ENCODE measurements at regions not wholly inside any gene's neighbourhood (a gene's known extent, or its start where the extent isn't known, plus 50 kb on each side); places are given as distances from the start of the nearest gene placed in this dataset.

GRCh38 chr10:94186722-94187121 lies 176.0 kb downstream of the NOC3L start:
- H3K27me3 ChIP-seq (replicated peaks; ENCODE audit: insufficient read depth, low read length), result no peaks in the 10 kb centered on the region
- H3K79me2 ChIP-seq (ENCODE audit: low read length), result no peaks in the 10 kb centered on the region
- no peaks in the 10 kb centered on the region for H3F3A ChIP-seq (ENCODE audit: insufficient read depth, low read length)
- H3K36me3 ChIP-seq (replicated peaks; ENCODE audit: insufficient read depth, low read length), result no peaks in the 10 kb centered on the region
- no peak overlapping the region for H3K4me3 ChIP-seq (ENCODE audit: low read length)
- no peaks in the 10 kb centered on the region for H3K9me2 ChIP-seq (replicated peaks; ENCODE audit: insufficient read depth, low read length)
- no peak for TF ChIP-seq CTCF (IDR thresholded peaks at IDR 0.05; ENCODE audit: low read length)
- no peak for TF ChIP-seq EZH2phosphoT487 (IDR thresholded peaks at IDR 0.05; ENCODE audit: low read length)
- no peak for TF ChIP-seq EZH2 (optimal IDR thresholded peaks at IDR 0.05; ENCODE audit: low read depth, low read length)
- H3K4me1 ChIP-seq (ENCODE audit: low read length), result no peaks in the 10 kb centered on the region
- H3K9ac ChIP-seq (ENCODE audit: low read length), result no peak overlapping the region
- no peaks in the 10 kb centered on the region for H4K20me1 ChIP-seq (ENCODE audit: insufficient read depth, low read length)
- no peak overlapping the region for H2AFZ ChIP-seq (ENCODE audit: low read length)
- H3K4me2 ChIP-seq (ENCODE audit: low read depth, low read length), result no peak overlapping the region
- no peak for DNase-seq
- no peak overlapping the region for H3K27ac ChIP-seq (ENCODE audit: low read length)
- no peaks in the 10 kb centered on the region for H3K9me3 ChIP-seq (replicated peaks; ENCODE audit: insufficient read depth, low read length)

DNA sequence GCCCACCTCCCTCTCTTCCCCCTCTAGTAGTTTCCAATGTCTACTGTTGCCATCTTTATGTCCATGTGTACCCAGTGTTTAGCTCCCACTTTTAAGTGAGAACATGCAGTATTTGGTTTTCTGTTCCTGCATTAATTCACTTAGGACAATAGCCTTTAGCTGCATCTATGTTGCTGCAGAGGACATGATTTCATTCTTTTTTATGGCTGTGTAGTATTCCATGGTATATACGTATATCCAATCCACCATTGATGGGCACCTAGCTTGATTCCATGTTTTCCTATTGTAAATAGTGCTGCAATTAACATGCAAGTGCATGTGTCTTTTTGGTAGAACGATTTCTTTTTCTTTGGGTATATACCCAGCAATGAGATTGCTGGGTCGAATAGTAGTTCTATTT lies 170.4 kb downstream of the NOC3L start:
- Histone ChIP-seq H3K27ac (ENCODE audit: low read length) (no peak overlapping the region), H3K4me1 (ENCODE audit: low read length) (no peaks in the 10 kb centered on the region), H4K20me1 (ENCODE audit: insufficient read depth, low read length) (no peaks in the 10 kb centered on the region), H3F3A (ENCODE audit: insufficient read depth, low read length) (no peaks in the 10 kb centered on the region), H3K79me2 (ENCODE audit: low read length) (no peaks in the 10 kb centered on the region), H3K36me3 (replicated peaks; ENCODE audit: insufficient read depth, low read length) (no peaks in the 10 kb centered on the region), H3K9me2 (replicated peaks; ENCODE audit: insufficient read depth, low read length) (no peaks in the 10 kb centered on the region), H3K9me3 (replicated peaks; ENCODE audit: insufficient read depth, low read length) (no peaks in the 10 kb centered on the region), H3K4me3 (ENCODE audit: low read length) (no peak overlapping the region), H3K9ac (ENCODE audit: low read length) (no peak overlapping the region), H3K27me3 (replicated peaks; ENCODE audit: insufficient read depth, low read length) (no peaks in the 10 kb centered on the region), H3K4me2 (ENCODE audit: low read depth, low read length) (no peak overlapping the region), H2AFZ (ENCODE audit: low read length) (no peak overlapping the region)
- no peak for DNase-seq
- no peak for TF ChIP-seq CTCF (IDR thresholded peaks at IDR 0.05; ENCODE audit: low read length)
- TF ChIP-seq EZH2 (optimal IDR thresholded peaks at IDR 0.05; ENCODE audit: low read depth, low read length), result no peak
- no peak for TF ChIP-seq EZH2phosphoT487 (IDR thresholded peaks at IDR 0.05; ENCODE audit: low read length)

- H3F3A ChIP-seq (ENCODE audit: insufficient read depth, low read length), result no peaks in the 10 kb centered on the region
- H3K9ac ChIP-seq (ENCODE audit: low read length), result no peak overlapping the region
- no peak overlapping the region for H3K27ac ChIP-seq (ENCODE audit: low read length)
- no peak overlapping the region for H3K4me3 ChIP-seq (ENCODE audit: low read length)
- H3K4me1 ChIP-seq (ENCODE audit: low read length), result no peaks in the 10 kb centered on the region
- no peaks in the 10 kb centered on the region for H3K27me3 ChIP-seq (replicated peaks; ENCODE audit: insufficient read depth, low read length)
- no peak overlapping the region for H3K4me2 ChIP-seq (ENCODE audit: low read depth, low read length)
- no peak for TF ChIP-seq EZH2phosphoT487 (IDR thresholded peaks at IDR 0.05; ENCODE audit: low read length)
- no peak for TF ChIP-seq EZH2 (optimal IDR thresholded peaks at IDR 0.05; ENCODE audit: low read depth, low read length)
- no peak for TF ChIP-seq CTCF (IDR thresholded peaks at IDR 0.05; ENCODE audit: low read length)
- no peaks in the 10 kb centered on the region for H3K36me3 ChIP-seq (replicated peaks; ENCODE audit: insufficient read depth, low read length)
- no peak for DNase-seq
- no peaks in the 10 kb centered on the region for H3K9me2 ChIP-seq (replicated peaks; ENCODE audit: insufficient read depth, low read length)
- no peaks in the 10 kb centered on the region for H3K9me3 ChIP-seq (replicated peaks; ENCODE audit: insufficient read depth, low read length)
- H2AFZ ChIP-seq (ENCODE audit: low read length), result no peak overlapping the region
- no peaks in the 10 kb centered on the region for H4K20me1 ChIP-seq (ENCODE audit: insufficient read depth, low read length)
- H3K79me2 ChIP-seq (ENCODE audit: low read length), result no peaks in the 10 kb centered on the region
Measured at GRCh38 chr10:94192974-94193373, 169.8 kb downstream of the NOC3L start.
